NCI-H345 treated with DMSO at 0.1 percent for 48 hours (cell line): ENCODE measurements at regions not wholly inside any gene's neighbourhood (a gene's known extent, or its start where the extent isn't known, plus 50 kb on each side); places are given as distances from the start of the nearest gene placed in this dataset.

Source experiments
- DNase-seq: peaks from one replicate; lab custom pipeline; 2025; ENCODE audit not compliant: unreplicated experiment; lab: John Stamatoyannopoulos, UW

GRCh38 chr1:29383746-29384371 lies 147.5 kb downstream of the PTPRU start:
- DNase-seq = no peak

GRCh38 chr1:29382851-29383745 lies 146.8 kb downstream of the PTPRU start:
- DNase-seq = no peak

DNA sequence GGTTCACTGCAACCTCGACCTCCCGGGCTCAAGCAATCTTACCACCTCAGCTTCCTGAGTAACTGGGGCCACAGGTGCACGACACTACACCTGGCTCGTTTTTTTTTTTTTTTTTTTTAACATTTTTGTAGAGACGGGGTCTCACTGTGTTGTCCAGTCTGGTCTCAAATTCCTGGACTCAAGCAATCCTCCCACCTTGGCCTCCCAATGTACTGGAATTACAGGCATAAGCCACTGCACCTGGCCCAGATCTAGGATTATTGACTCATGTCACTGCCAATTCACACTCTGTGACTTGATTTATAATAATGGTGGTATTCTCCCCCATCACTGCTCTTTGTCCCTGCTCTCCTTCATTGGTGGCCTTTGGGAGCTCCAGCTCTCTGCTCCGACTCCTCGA lies 145.1 kb downstream of the PTPRU start:
- no peak for DNase-seq

GRCh38 chr1:29380532-29380931 lies 144.2 kb downstream of the PTPRU start:
- no peak for DNase-seq

DNA sequence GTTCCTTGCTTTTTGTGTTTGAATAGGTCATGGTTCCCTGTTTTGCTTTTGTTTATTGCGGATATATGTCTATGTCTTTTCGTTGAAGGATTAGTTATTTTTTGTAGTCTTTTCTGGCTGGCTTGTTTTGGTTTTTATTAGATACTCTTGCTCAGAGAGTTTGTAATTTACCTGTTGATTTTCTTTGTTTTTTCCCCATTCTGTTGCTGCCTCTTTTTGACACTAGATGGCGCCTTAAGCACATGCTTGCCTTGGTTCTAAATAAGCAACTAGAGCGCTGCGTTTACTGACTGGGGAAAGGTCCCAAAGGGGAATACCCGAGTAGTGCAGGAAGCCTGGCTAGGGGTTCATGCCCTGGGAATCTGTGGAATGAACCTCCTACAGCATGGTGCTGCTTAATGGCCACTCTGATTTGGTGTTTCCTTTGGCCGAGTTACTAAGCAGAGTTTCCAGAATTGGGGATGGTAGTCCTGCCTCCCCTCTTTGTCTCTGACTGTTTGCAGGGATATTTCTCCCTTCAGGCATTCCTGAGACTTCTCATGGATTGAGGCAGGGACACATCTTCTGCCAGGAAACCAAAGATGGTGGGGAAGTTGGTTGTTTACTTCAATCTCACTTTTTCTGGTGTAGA lies 143.2 kb downstream of the PTPRU start:
- no peak for DNase-seq
